IMR-90 (cell line): ENCODE measurements at regions not wholly inside any gene's neighbourhood (a gene's known extent, or its start where the extent isn't known, plus 50 kb on each side); places are given as distances from the start of the nearest gene placed in this dataset.

ENCODE experiments used
- ATAC-seq: fragments of 200-7000 bp; cut with Tn5 transposase; 2 replicates; pipeline ENCODE4 v1.9.1; 2020; ENCODE audit warnings: low read depth, mild to moderate bottlenecking, moderate library complexity
- BruUV-seq: library from RNA; stranded (reverse); fragments of 400-500 nt; replicated peaks from 2 replicates; lab custom pipeline; 2021; lab: Mats Ljungman, UMichigan
- CTCF ChIA-PET: fragments of 300-600 bp; formaldehyde crosslinking; extraction: SDS; loops from one replicate; lab custom pipeline; 2021; ENCODE audit warnings: antibody characterized with exemption; lab: Yijun Ruan, JAX
- POLR2A ChIA-PET: fragments of 300-600 bp; sonication (Branson Sonifier 250); formaldehyde crosslinking; loops from one replicate; lab custom pipeline; 2022; ENCODE audit warnings: antibody characterized with exemption; ENCODE audit not compliant: unreplicated experiment; lab: Charles Lee
- DNase-seq: peaks from one replicate; pipeline ENCODE4 v3.0.0; 2013
- H2AFZ ChIP-seq: replicated peaks from 2 replicates; pipeline ENCODE3; 2013; ENCODE audit warnings: low read length, mild to moderate bottlenecking; ENCODE audit not compliant: poor library complexity
- H2AK5ac ChIP-seq: 2 replicates; pipeline ENCODE4 v1.6.1; 2013; ENCODE audit warnings: low read depth, low read length, inconsistent platforms
- H2AK9ac ChIP-seq: replicated peaks from 2 replicates; pipeline ENCODE3; 2013; ENCODE audit warnings: mild to moderate bottlenecking, low read depth, low read length, moderate library complexity; ENCODE audit not compliant: poor library complexity
- H2BK120ac ChIP-seq: 2 replicates; pipeline ENCODE4 v1.6.1; 2013; ENCODE audit warnings: low read depth, low read length, inconsistent platforms
- H2BK15ac ChIP-seq: 3 replicates; pipeline ENCODE4 v1.6.1; 2013; ENCODE audit warnings: low read depth, low read length, inconsistent platforms
- H2BK20ac ChIP-seq: 2 replicates; pipeline ENCODE4 v1.6.1; 2013; ENCODE audit warnings: low read depth, mild to moderate bottlenecking, inconsistent platforms, low read length, moderate library complexity
- H2BK5ac ChIP-seq: 2 replicates; pipeline ENCODE4 v1.6.1; 2013; ENCODE audit warnings: mild to moderate bottlenecking, low read depth, low read length, inconsistent platforms; ENCODE audit not compliant: poor library complexity, severe bottlenecking
- H3K14ac ChIP-seq: replicated peaks from 2 replicates; pipeline ENCODE4 v1.6.1; 2013; ENCODE audit warnings: low read depth, low read length, inconsistent platforms
- H3K18ac ChIP-seq: 2 replicates; pipeline ENCODE4 v1.6.1; 2013; ENCODE audit warnings: low read depth, low read length, control low read depth
- H3K23ac ChIP-seq: 2 replicates; pipeline ENCODE4 v1.6.1; 2013; ENCODE audit warnings: low read depth, low read length, inconsistent platforms
- H3K27ac ChIP-seq: 2 replicates; pipeline ENCODE4 v1.5.1; 2013; ENCODE audit warnings: mild to moderate bottlenecking, control low read depth, low read length; ENCODE audit not compliant: insufficient read depth
- H3K27me3 ChIP-seq: 2 replicates; pipeline ENCODE4 v1.6.1; 2013; ENCODE audit warnings: low read length; ENCODE audit not compliant: control insufficient read depth, insufficient read depth
- H3K36me3 ChIP-seq: 2 replicates; pipeline ENCODE4 v1.6.1; 2013; ENCODE audit warnings: low read length, mixed read lengths; ENCODE audit not compliant: control insufficient read depth, insufficient read depth
- H3K4ac ChIP-seq: 2 replicates; pipeline ENCODE4 v1.6.1; 2013; ENCODE audit warnings: low read depth, low read length, inconsistent platforms
- H3K4me1 ChIP-seq: 2 replicates; pipeline ENCODE4 v1.6.1; 2013; ENCODE audit warnings: low read length, mixed read lengths; ENCODE audit not compliant: control insufficient read depth, insufficient read depth
- H3K4me2 ChIP-seq: 2 replicates; pipeline ENCODE4 v1.6.1; 2013; ENCODE audit warnings: low read depth, mild to moderate bottlenecking, control low read depth, low read length, moderate library complexity
- H3K4me3 ChIP-seq: 2 replicates; pipeline ENCODE4 v1.5.1; 2013; ENCODE audit warnings: low read depth, mild to moderate bottlenecking, control low read depth, low read length, moderate library complexity; ENCODE audit not compliant: insufficient read depth
- H3K56ac ChIP-seq: 2 replicates; pipeline ENCODE4 v1.6.1; 2013; ENCODE audit warnings: low read length, inconsistent platforms; ENCODE audit not compliant: insufficient read depth; ENCODE audit errors: extremely low read depth
- H3K79me1 ChIP-seq, 2 experiments: 2 replicates each; pipeline ENCODE4 v1.6.1; 2013; ENCODE audit warnings: low read length in 2 of 2, inconsistent platforms in 1 of 2, low read depth in 1 of 2
- H3K9ac ChIP-seq: 2 replicates; pipeline ENCODE4 v1.6.1; 2013; ENCODE audit warnings: low read depth, low read length, control low read depth
- H3K9me1 ChIP-seq: 2 replicates; pipeline ENCODE4 v1.6.1; 2013; ENCODE audit warnings: low read length, inconsistent platforms; ENCODE audit not compliant: insufficient read depth
- H3K9me3 ChIP-seq: 2 replicates; pipeline ENCODE4 v1.6.1; 2013; ENCODE audit warnings: low read length; ENCODE audit not compliant: control insufficient read depth, insufficient read depth
- H4K20me1 ChIP-seq: 2 replicates; pipeline ENCODE4 v1.6.1; 2013; ENCODE audit warnings: low read length, inconsistent platforms; ENCODE audit not compliant: insufficient read depth
- H4K5ac ChIP-seq: 2 replicates; pipeline ENCODE4 v1.6.1; 2013; ENCODE audit warnings: mild to moderate bottlenecking, low read depth, low read length, control low read depth
- H4K8ac ChIP-seq, 2 experiments: 2 replicates each; pipeline ENCODE4 v1.6.1; 2013; ENCODE audit warnings: low read depth in 2 of 2, low read length in 2 of 2, control low read depth in 1 of 2, inconsistent platforms in 1 of 2
- H4K91ac ChIP-seq: 2 replicates; pipeline ENCODE4 v1.6.1; 2013; ENCODE audit warnings: low read depth, low read length, inconsistent platforms; ENCODE audit not compliant: insufficient read depth
- CEBPB ChIP-seq: IDR thresholded peaks from 2 replicates; pipeline ENCODE4 v1.6.1; 2012; ENCODE audit warnings: low read depth, low read length, improper control_type of control experiment
- CHD1 ChIP-seq: IDR thresholded peaks from 2 replicates; pipeline ENCODE4 v1.6.1; 2012; ENCODE audit warnings: low read depth, low read length, improper control_type of control experiment
- MXI1 ChIP-seq: IDR thresholded peaks from 2 replicates; pipeline ENCODE4 v1.6.1; 2012; ENCODE audit warnings: low read depth, mild to moderate bottlenecking, low read length, moderate library complexity, borderline replicate concordance
- RFX5 ChIP-seq: IDR thresholded peaks from 2 replicates; pipeline ENCODE4 v1.8.0; 2012; ENCODE audit warnings: low read depth, mild to moderate bottlenecking, low read length, moderate library complexity
- WGBS, 2 experiments: methylation state at CpG; one replicate each; pipeline versions ENCODE4 v1.1.5 to v1.1.7; 2013; ENCODE audit warnings: missing lambda C conversion rate in 2 of 2; ENCODE audit not compliant: insufficient read length in 1 of 2; ENCODE audit errors: extremely low coverage in 2 of 2; 5-methylcytosine and 5-hydroxymethylcytosine counted together
- dilution Hi-C: fragments of 300-500 bp; cut with HindIII; formaldehyde crosslinking; loops from one replicate; pipeline ENCODE4 v1.14.3; 2018; ENCODE audit warnings: low sequenced_read_pairs; ENCODE audit not compliant: unreplicated experiment
- in situ Hi-C: fragments of 300-500 bp; cut with MboI; formaldehyde crosslinking; loops from 3 replicates; pipeline ENCODE4 v1.14.3; 2019; ENCODE audit warnings: low sequenced_read_pairs, inconsistent platforms, mixed read lengths
- intact Hi-C: fragments of 100-400 bp; cut with micrococcal nuclease; formaldehyde crosslinking; loops from 2 replicates; pipeline ENCODE4 v1.10.0; 2022

DNA sequence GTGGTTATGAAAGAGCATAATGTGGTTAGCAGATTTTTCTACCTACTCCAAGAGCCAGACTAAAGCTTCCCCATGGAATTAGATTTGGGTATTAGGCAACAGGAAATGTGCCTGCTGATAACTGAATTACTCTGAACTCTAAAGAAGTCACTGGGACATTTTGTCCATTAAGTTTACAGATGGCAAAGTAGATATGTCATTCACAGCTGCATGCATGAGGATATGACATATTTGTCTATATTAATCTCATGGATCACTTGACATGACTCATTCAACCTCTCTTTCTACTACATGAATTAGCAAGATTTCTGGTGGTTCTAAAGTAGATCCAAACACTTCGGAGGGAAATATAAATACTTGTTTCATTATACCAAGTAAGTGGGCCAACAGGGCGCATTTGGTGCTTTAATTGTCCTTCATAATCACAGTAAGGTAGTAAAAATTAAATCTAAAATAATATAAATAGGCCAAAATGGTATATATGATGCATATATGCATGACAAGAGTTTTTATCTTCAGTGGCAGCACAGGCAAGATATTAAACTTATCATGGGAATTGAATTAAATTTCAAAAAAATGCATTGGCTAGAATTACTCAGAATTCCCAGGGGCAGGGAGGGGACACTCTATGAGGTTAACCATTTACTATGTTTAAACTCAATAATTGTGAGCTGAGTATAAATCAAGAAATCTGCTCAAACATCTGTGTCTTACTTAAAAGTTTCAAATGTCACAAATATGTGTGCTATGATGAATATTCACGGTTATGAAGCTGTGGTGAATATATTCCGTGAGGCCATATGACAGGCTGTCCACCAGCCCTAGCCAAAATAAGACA lies 365.3 kb upstream of the KCNMB2 start:
- Histone ChIP-seq H3K4me3 (no peak overlapping the region), H3K18ac (no peak overlapping the region), H3K27me3 (no peaks in the 10 kb centered on the region), H2BK15ac (no peak overlapping the region), H3K4me1 (no peaks in the 10 kb centered on the region), H2BK5ac (no peak overlapping the region), H4K8ac (no peak overlapping the region), H3K4me2 (no peak overlapping the region; the same call in 1 of the 2 replicates), H4K91ac (no peak overlapping the region), H3K56ac (no peak overlapping the region), H3K79me1 (no peaks in the 10 kb centered on the region), H2BK20ac (no peak overlapping the region), H2AK9ac (no peak overlapping the region), H4K20me1 (no peaks in the 10 kb centered on the region), H3K9me3 (no peaks in the 10 kb centered on the region), H3K4ac (no peak overlapping the region), H3K9ac (no peak overlapping the region), H2AK5ac (no peak overlapping the region), H3K36me3 (no peaks in the 10 kb centered on the region), H3K23ac (no peak overlapping the region), H4K5ac (no peak overlapping the region), H3K9me1 (no peaks in the 10 kb centered on the region), H2BK120ac (no peak overlapping the region), H3K14ac (no peak overlapping the region), H2AFZ (no peak overlapping the region), H3K27ac (no peak overlapping the region)
- ChIA-PET POLR2A (no interaction called here), CTCF (interaction anchor here (0.6 to 0.9 kb wide), 2 partner anchors 9 to 1141 kb away, joined by 3 read pairs; no protein-coding TSS in a partner anchor)
- ATAC-seq (peak; percentile 60), DNase-seq (peak; percentile 86)
- BruUV-seq = no TSS peak
- intact Hi-C loops (no loop called here), dilution Hi-C loops (no loop called here), in situ Hi-C loops (no loop called here)
- no peak for TF ChIP-seq RFX5
- TF ChIP-seq CEBPB = peak; percentile 85
- TF ChIP-seq MXI1 = no peak
- TF ChIP-seq CHD1 = no peak
- WGBS, 2 experiments = no CpG with 5 or more reads among the region's 4 CpGs
